H54 (cell line): ENCODE measurements at regions not wholly inside any gene's neighbourhood (a gene's known extent, or its start where the extent isn't known, plus 50 kb on each side); places are given as distances from the start of the nearest gene placed in this dataset.

ENCODE experiments used
- DNase-seq: peaks from one replicate; pipeline ENCODE4 v3.0.0; 2011; ENCODE audit warnings: low spot score, mixed read lengths; ENCODE audit not compliant: insufficient read length
- FAIRE-seq: peaks from 3 replicates; lab custom pipeline; 2011; peaks lifted over from hg19 to GRCh38; lab: Jason Lieb, UNC
- POLR2A ChIP-seq: IDR thresholded peaks from 2 replicates; pipeline ENCODE4 v1.6.1; 2011; ENCODE audit warnings: low read depth, mild to moderate bottlenecking, low read length

GRCh38 chr4:124462954-124463828 lies 249.3 kb downstream of the ANKRD50 start:
- TF ChIP-seq POLR2A = no peak
- DNase-seq = no peak
- no peak for FAIRE-seq

- no peak for TF ChIP-seq POLR2A
- no peak for FAIRE-seq
These were observed 247.7 kb downstream of the ANKRD50 start for GRCh38 chr4:124464836-124465235.

GRCh38 chr4:124468360-124468759 lies 244.2 kb downstream of the ANKRD50 start:
- DNase-seq (no peak), FAIRE-seq (no peak)
- TF ChIP-seq POLR2A = no peak

More at GRCh38 chr4:124464836-124465235, 247.7 kb downstream of the ANKRD50 start:
- no peak for DNase-seq

DNA sequence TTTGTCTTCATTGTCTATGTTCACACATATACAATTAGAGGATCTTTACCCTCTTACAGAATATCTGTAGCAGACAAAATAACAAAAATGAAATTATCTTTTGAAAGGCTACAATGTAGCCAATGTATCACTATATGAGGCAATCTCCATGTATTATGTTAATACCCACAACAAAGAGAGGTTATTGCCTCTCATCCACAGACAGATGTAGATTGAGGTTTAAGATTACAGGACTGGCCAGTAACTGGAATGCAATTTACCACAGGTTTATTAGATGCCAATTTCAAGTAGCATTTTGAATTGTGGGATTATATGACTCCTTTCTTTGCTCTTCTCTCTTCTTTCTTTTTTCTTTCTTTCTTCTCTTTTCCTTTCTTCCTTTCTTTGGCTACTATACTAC lies 242.6 kb downstream of the ANKRD50 start:
- FAIRE-seq = no peak
- no peak for TF ChIP-seq POLR2A
- no peak for DNase-seq

DNA sequence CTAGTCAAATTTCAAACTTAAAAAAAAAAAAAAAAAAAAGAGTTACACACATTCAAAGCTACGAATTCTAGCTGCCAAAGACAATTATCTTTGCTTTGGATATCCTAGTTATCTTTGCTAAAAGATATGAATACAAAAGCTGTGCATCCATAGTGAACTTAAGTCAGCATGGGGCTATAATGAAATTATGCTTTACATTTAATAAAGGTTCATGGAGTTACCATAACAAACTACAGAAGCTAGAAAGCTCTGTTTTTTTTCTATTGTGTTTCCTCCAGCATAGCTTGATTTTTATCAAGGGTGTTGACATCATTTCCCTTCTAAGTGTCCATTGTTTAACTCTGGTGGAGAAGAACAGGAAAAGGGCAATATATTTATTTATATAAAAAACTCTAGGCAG lies 234.1 kb downstream of the ANKRD50 start:
- no peak for TF ChIP-seq POLR2A
- FAIRE-seq (no peak), DNase-seq (no peak)

- FAIRE-seq (no peak), DNase-seq (no peak)
- no peak for TF ChIP-seq POLR2A
These were observed 232.5 kb downstream of the ANKRD50 start for GRCh38 chr4:124480061-124480460.

- no peak for TF ChIP-seq POLR2A
- no peak for FAIRE-seq
- no peak for DNase-seq
These were observed 231.4 kb downstream of the ANKRD50 start for GRCh38 chr4:124481123-124481522.

DNA sequence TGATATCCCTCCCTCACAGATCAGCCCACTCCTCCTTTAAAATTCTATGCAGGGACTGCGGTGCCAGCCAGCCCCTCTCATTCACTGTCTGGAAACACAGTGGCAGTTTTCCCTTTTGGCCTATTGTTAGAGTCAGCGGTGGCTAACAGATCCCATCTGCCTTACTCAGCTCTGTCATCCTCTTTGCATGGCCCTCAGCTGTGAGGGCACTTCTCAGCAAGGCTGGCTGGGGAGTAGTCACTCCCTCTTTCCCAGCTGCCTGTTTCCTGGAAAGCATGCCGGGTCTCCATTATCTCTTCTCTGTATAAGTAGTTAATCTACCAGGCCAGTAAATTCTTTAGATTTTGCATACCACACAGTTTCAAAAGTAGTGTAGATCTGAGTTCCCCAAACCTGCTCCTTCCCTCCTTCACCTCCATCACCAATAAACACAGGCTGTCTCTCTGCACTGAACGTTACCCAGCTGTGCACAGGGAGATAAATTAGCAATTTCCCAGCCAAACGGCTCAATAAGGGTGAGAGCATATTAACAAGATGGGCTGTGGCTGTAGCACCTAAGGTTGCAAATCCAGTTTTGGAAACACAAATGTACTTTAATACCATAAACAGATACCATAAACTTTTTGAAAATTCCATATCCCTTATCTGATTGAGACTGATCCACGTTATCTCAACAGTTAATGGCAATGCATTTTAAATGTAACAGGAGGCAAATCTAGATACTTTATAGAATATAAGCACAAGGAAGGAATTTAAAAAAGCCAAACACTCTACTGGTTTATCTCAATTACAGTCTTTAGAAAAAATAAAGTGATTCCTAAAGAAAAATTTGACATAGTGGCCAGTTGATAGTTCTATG lies 229.3 kb downstream of the ANKRD50 start:
- FAIRE-seq = no peak
- TF ChIP-seq POLR2A = no peak
- DNase-seq = no peak

- TF ChIP-seq POLR2A = no peak
- DNase-seq = no peak
- no peak for FAIRE-seq
These were observed 228.5 kb downstream of the ANKRD50 start for GRCh38 chr4:124484008-124484407.

- no peak for TF ChIP-seq POLR2A
- FAIRE-seq = no peak
- no peak for DNase-seq
These were observed 227.6 kb downstream of the ANKRD50 start for GRCh38 chr4:124484940-124485339.

DNA sequence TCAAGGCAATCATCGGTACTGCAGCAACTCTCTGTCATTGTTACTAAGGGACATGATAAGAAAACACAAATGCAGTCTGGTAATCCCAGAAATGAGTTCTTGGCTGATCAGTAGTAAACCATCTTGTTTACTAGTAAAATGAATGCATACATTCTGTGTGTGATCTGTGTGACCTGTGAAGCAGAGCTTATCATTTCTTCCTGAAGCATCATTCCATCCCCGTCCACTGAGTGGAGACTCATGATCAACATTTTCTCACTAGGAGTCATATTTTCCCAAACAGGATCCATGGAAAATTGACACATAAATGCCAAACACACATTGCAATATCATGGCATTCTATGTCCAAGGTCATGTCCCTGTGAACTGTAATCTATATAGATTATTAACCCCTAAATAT lies 226.1 kb downstream of the ANKRD50 start:
- no peak for TF ChIP-seq POLR2A
- FAIRE-seq (no peak), DNase-seq (no peak)

- no peak for DNase-seq
- no peak for TF ChIP-seq POLR2A
- no peak for FAIRE-seq
These were observed 224.9 kb downstream of the ANKRD50 start for GRCh38 chr4:124487651-124488050.

- FAIRE-seq (no peak), DNase-seq (no peak)
- TF ChIP-seq POLR2A = no peak
These were observed 221.0 kb downstream of the ANKRD50 start for GRCh38 chr4:124491361-124492145.

DNA sequence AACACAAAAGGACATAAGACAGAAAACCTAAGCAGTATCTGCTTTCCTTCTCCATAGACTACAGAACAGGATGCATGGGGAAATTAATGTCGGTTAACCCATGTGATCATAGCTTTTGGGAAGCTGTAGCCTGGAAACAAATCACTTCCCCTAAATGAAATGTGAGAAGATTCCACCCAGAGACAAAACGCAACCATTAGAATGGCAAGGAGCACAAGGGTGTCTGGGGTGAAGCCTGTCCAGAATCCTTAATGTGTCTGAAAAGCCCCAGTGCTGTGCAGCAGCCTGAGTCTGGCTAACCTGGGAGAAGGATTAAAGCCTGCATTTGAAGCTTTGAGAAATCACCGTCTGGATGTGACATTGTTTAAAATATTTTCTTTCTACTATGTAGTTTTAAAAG lies 213.3 kb downstream of the ANKRD50 start:
- DNase-seq (no peak), FAIRE-seq (no peak)
- no peak for TF ChIP-seq POLR2A
